GM19328 (cell line): ENCODE measurements at regions not wholly inside any gene's neighbourhood (a gene's known extent, or its start where the extent isn't known, plus 50 kb on each side); places are given as distances from the start of the nearest gene placed in this dataset.

Experiments used
- ATAC-seq: cut with Tn5 transposase; IDR thresholded peaks from one replicate; pipeline ENCODE4 v1.9.1; 2021; ENCODE audit warnings: mild to moderate bottlenecking, moderate library complexity; ENCODE audit not compliant: unreplicated experiment

DNA sequence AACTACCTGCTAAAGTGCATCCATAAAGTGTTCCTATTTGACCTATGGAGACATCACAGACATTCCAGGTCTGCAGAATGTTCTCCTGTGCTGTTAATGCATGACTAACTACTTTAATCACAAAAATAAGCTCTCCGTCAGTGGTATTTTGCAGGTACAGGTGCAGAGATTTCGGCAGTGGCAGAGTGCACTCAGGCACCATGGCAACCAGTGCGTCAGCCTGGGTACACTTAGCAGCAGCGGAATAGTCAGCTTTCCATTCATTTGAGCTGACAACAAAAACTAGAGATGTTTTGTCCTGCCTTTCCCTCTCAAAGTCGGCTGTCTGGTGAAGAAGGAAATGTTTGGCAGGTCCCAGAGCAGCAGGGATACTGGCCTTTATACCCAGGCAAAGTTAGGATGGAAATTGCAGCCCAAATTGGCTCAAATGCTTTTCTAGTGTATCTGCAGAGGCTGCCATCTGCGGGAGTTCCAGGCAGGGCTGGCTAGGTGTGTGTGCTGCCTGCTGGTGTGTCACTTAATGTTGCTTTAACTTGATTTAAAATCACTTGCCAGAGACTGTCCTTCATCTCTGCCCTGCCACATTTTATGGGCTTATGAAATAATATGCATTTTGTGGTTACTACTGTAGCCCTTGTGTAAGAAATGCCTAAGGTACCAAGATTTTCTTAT is 195.8 kb downstream of the RAP2A start:
- ATAC-seq, result no peak

DNA sequence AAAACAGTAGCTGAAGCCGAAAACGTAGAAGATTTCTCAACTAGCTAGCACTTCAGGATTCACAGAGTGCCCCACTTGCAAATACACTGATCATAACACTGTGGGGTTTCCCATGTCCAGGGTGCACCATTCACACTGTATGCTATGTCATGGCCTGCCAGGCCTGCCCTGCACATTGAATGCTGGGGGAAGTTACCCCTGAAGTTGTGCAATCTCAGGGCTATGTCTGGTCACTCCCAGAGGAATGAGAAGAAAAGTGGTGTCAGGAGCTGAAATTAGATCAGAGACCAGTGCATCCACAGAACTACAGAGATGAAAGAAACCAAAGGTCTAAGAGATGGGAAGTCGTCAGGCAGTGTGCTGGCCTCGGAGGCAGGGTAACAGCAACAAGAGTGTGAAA is 196.8 kb downstream of the RAP2A start:
- ATAC-seq, result no peak

DNA sequence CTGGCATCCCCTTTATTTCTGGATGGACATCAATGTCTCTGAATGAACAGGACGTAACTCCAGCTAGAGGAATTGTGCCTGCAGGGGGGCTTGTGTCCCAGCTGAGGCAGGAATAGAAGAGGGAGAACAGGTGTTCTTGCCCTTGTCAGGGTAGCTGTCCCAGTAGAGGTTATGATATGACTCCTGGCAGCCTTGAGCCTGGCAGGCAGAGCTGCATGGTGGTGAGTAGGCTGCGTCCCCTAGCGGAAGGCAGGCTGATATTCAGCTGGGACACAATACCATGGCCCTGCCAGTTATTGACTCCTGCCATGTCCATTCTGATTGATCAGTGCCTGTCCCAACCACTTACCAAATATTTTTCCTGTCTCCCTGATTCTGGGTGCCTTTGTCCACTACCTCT is 197.2 kb downstream of the RAP2A start:
- ATAC-seq, result no peak

DNA sequence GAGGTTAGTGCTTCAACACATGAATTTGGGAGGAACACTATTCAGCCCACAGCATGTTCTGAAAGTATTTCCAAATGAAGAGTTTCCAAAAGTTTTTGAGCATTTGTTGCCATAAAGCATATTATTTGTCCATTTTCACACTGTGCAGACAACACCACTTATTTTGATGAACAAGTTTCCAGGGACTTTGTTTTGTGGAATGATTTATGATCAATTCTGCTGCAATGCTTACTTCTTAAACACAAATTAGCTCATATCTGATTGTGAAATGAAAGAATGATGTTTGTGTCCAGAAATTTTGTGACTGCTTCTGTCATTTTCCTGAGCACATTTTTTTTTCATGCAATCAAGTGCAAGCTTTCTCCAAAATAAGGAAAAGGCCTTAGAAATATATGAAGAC is 205.3 kb downstream of the RAP2A start:
- no peak for ATAC-seq

DNA sequence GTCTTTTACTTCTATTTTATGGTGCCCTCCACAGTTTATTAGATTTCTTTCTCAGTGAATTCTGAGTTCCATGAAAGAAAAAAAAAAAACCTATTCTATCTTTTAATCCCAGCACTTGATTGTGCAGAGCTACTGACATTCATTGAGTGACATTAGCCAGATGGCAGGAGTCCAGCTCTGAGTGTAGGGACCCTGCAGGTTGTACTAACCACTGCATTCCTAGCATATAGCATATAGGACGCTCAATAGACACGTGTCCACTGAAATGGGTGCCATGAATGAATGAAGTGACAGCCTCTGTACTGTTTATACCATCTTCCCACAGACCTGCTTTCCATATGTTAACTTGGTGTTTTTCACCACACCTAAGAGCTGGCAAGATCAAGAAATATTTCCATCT is 206.3 kb downstream of the RAP2A start:
- ATAC-seq, result no peak

DNA sequence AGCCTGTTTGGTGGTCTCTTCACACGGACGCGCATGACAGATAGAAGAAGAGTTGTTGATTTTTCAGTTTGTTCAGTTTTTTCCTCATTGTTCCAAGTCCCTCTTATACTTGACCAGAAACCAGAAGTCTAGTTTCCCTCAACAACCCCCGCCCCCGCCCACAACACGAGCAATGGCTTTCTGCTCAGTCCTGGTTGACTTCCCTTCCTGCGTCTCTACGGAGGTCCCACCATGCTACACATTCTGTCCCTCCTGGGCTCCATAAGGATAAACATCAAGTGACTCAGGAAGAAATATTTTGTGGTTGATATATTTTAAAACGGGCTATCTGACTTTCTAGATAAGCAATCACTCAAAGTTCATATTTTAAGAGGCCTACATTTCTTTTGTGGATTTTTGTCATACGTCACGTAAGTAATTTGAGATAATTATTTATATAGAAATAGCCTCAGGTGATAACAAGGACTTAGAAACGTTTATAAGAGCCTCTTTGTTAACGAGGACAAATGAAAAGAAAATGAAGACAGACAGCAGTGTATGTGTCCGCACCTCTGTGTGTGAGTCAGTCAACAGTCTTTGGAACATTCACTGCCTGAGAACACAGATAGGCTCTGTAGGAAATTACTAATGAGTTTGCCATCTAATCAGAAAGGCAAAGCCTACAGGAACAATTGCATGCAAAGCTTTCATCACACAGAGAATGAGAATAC is 214.4 kb downstream of the RAP2A start:
- no peak for ATAC-seq

DNA sequence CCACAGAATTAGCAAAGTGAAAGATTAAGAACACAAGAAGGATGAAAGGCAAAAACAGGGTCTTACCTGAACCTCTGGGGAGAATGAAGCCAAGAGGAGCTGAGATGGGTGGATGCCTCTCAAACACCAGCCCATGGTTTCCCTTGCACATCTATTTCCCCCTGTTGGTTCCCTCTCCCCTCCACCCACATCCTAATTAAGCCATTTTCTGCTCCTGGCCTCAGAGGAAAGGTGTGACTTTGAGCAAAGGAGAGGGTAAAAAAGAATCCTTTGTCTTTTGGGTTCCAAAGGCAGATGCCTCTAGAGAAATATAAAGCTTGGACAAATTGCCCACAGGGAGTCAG is 214.9 kb downstream of the RAP2A start:
- no peak for ATAC-seq

DNA sequence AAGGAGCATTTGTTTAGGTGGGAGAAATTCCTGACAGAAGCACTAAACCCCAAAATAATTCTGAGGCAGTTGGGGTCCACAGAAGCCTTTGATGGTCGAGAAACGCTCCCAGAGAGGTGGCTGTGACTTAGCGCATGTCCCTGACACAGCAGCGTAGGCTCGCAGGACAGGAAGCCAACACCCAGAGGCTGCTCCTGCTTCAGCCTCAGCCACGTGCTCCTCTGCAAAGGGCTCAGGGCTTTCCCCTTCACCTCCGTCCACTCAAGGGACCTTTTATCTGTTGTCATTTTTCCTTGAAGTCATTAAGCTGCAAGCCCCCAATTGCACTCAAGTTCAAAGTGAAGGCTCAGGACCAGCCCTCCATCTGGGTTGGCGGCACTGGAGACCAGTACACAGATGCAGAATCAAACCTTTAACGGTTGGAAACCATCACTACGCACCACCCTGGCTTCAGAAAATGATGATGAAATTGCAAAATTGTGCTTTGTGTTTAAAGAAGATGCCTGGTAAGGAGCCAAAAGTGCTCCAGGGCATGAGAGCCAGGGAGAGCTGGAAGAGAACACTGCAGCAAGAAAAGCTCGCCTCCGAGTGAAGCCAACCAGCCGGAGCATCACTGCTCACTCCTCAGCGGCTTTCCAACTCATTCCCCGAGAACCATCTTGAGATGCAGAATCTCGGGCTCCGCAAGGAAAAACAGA is 219.6 kb downstream of the RAP2A start:
- no peak for ATAC-seq

DNA sequence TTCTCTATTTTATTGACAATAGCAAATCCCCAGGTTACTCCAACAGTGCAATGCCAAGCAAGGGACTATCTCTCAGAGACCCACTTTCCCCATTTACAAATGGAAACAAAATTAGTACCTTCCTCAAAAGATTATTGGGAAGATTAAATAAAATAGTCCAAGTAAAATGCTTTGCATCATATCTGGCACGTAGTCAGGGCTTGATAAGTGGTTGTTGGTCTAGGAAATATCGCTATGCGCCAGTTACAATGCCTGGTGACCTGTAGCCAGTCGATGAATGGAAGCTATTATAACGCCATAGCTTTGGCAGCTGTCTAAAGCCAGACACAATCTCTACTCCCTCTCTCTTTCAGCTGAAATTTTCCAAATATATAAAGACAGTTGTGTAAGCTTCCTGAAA is 220.3 kb downstream of the RAP2A start:
- no peak for ATAC-seq

DNA sequence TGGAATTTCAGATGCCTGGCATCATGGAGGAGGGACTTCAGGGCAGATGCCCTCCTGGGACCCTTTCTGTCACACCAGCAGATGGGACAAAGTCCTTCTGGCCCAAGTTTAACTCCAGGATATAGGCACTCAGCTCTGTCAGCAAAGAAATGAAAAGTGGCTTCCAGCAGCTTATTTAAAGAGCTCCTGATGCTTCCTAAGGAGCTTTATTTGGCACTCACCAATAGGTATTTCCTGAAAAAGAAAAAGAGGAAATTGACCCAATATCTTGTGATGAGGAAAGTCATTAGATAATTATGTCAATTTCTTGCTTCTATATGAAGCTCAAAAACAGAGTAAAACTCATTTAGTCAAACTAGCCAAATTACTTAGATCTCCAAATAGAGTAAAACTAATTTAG is 224.6 kb downstream of the RAP2A start:
- ATAC-seq, result no peak

DNA sequence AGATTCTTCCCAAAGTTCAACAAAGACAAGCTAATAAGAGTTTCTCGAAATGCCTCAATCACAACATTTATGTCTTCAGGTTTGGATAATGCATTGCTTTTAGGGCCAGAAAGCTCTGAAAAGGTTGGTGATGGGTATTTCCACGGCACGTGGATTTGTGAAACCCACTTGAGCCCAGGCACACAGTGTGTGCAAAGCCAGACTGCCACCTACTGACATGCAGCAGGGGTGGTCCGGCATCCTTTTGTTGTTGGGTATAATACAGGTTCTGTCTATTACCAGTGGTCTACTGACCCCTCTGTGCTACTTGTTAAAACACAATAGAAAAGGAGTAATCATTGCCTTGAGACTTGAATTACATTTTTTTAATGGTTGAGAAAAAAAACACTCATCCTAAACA is 225.6 kb downstream of the RAP2A start:
- no peak for ATAC-seq

DNA sequence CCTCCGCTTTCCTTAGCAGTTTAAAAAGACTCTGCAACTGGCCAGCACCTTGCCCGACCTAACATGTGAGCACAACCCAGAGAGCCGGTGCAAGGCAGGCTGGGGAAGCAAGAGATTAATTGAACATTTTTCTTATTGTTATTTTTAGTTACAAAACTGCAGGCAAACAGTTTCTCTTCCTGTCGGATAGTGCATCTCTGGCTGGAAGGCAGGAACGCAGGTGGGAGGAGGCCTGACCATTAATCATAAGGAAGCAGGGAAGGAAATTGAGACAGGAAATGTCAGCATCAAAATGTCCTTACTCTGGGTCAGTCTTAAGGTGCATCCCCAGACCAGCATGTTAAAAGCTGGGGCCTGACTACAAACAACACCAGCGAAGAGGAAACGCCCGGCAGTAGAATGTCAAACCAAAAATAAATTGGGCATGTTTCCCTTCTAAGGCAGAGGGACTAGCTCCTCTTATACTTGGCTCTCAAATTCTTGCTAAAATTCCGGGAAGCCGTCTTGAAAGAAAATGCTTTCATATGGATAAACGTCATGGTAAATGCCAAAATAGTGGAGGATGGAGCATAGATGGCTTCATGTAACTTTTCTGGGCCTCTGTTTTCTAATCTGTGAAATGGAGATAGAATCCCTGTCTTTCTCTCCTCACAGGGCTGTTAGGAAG is 226.8 kb downstream of the RAP2A start:
- no peak for ATAC-seq

DNA sequence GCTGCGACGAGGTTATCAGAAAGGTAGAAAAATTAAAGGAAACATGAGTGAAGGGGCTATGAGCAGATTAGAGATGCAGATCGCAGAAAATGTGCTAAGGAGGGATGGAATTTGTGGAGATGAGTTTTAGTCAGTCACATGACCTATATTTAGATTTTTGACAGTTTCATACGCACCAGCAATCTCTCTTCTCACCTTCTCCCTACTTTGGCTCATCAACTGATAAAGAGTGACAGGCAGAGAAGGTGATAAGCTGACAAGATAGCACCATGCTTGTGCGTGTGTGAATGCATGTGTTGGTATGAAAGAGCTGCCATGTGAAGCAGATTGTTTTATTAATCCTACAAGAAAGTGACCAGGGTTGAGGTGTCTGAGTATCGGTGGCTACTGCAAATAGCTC is 252.6 kb downstream of the RAP2A start:
- ATAC-seq, result no peak

DNA sequence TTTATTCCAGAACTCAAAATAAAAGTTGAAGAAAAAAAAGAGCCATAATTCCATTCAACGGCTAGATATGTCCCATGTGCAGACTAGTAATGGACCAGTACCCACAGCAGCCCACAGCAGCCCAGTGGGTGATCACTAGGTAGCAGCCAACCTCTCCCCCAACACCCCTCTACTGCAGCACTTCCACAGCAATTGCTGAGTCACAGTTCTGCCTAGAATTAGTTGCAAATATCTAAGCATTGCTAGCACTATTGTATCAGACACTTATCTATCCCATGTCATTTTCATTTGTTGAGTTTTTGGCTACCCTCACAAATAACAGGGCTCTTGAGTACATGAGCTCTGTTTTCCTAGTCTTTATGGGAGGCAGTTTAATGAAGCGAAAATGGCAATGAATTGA is 258.7 kb downstream of the RAP2A start:
- no peak for ATAC-seq

DNA sequence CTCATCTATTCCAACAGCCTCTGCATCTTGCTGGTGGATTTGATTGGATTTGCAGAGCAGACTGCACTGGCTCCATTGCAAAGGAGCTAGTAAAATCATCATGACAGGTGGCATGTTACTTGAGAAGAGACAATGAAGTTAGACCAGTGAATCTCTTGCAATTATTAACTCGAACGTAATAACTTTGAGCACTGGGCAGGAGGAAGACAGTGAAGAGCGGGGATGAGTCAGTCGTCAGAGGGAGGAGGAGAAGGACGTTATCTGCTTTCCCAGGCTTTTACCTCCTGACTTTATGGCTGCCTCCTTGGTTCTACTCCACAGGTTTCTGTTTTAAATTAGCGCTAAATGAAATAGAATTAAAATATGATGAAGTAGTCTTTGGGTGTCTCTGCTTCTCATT is 257.8 kb upstream of the IPO5 start:
- no peak for ATAC-seq

DNA sequence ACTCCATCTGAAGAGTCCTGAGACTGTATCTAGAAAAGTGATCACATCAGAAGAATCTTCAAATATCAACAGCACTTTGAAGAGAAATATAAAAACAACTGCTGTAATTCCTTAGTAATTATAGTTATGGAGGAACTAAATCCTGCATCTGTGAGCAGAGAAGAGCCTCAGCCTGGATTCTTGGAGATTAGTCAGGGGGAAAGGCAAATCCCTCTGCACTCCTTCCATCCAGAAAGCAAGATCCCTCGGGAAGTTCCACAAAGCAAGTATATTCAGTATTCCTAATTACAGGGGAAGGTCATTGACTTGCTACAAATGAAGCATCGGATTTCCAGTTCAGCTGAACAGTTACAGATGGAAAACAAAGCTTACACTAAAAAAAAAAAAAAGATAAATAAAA is 256.6 kb upstream of the IPO5 start:
- no peak for ATAC-seq

DNA sequence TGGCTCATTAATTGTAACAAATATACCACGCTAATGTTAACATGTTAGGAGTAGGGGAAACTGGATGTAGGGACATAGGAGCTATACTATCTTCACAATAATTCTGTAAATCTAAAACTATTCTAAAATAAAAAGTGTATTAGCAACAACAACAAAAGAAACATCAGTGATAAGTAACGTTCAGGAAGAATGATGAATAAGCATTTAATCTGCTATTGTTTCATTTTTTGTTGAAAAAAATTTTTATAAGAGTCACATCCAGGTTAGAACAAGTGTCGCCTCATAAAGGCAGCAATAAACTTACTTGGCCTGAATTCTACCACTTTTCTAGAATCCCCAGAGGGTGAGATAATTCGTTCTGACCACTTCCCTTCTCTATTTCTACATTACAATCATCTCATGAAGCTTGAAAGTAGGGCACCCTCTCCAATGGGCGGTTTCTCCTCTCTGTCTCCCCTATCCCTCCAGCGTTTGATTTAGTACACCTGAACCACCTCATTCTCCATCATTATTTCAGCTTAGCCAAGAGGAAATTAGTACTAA is 253.1 kb upstream of the IPO5 start:
- no peak for ATAC-seq

DNA sequence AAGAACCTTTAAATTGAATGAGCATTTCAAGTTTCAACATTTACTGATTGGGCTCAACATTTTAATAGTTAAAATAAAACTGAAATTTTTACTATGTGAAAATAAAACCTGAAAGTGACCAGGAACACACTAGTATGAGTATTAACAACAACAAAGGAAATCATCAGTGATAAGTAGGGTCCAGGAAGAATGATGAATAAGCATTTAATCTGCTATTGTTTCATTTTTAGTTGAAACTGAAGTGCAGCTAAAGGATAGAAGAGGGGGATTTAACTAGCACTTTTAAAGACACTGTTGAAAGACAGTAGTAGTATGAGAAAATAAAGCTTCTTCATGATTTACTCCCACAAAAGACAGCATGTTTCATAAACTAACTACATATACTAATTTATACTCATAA is 250.9 kb upstream of the IPO5 start:
- no peak for ATAC-seq

DNA sequence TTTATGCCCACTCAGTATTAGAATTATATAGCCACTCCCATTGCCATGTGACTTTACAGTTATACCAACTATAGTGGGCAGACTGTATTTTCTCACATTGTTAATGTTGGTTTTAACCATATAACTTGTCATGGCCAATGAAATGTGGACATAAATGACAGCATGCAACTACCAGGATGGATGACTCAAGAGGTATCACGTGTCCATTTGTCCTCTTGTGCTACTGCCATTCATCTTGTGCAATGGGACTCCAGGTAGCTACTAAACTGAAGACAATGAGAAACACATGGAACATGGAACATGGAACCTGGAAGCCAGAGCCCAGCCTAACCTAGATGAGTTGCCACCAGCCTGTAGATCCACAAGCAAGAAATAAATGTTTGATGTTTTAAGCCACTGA is 242.7 kb upstream of the IPO5 start:
- no peak for ATAC-seq

DNA sequence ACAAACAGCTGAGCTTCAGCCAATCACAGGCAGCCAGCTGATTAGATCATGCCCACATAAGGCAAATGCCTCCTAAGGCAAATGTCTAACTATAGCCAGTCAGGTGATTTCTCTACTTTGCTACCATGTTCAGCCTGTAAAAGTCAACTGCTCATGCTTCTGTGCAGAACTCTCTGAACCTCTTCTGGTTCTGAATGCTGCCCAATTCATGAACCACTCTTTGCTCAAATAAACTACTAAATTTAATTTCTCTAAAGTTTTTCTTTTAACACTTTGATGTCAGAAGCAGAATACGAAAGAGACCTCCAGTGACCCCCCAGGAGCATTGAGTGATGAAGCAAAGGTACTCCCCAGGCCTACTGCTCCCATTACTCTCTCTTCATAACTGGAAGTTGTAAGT is 240.7 kb upstream of the IPO5 start:
- ATAC-seq, result no peak

DNA sequence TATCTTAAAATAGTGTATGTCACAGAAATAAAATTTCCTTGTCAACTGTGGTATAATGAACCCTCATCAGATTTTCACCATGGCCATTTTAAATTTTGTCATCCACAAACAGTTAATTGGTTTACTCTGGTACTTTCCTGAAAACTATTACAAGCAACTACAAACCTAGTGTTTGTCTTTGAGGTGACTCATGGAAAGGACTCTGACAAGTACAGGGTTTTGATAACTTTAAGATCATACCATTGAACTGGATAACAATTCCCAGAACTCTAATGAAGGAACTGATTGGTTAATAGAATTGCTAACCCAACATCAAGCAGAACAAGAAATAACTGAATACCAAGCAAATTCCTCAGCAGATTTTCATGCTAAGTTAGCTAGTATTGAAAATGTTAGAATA is 237.7 kb upstream of the IPO5 start:
- no peak for ATAC-seq

DNA sequence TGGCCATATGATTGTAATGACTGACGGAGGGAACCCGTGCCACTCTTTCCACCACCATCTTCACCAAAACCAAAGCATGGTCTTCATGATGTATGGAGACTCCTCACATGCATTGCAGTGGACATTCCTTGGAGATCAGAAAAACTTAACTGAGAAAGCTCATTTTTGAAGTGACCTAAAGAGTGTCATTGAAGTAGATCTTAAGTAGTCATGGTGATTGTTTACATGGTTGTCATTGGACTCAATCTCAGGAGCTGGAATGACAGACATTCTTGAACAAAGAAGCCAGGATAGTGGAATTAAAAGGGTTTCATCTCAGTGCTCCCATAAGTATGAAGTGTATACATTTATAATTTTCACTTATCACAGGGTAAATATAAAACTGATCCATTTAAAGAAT is 236.7 kb upstream of the IPO5 start:
- ATAC-seq, result no peak
